CD14-positive monocyte (primary cell): ENCODE measurements at regions not wholly inside any gene's neighbourhood (a gene's known extent, or its start where the extent isn't known, plus 50 kb on each side); places are given as distances from the start of the nearest gene placed in this dataset.
A peak's percentile ranks its signal among the peaks of the same experiment; 100 is the strongest.

Experiments
- DNase-seq, 3 donors: peaks; one replicate each; pipeline ENCODE4 v3.0.0-alpha.2; 2011 to 2022
- H2AFZ ChIP-seq: 2 replicates; pipeline ENCODE4 v1.6.0; 2012; ENCODE audit warnings: mild to moderate bottlenecking, low read depth, low read length, inconsistent platforms; ENCODE audit not compliant: insufficient read depth, poor library complexity, severe bottlenecking
- H3K27ac ChIP-seq, 2 donors: 1 replicate in 1 of 2; 2 replicates in 1 of 2; pipeline ENCODE4 v1.5.1; 2012 to 2013; ENCODE audit warnings: low read length in 2 of 2, control low read depth in 1 of 2, inconsistent platforms in 1 of 2, low read depth in 1 of 2, mild to moderate bottlenecking in 1 of 2
- H3K27me3 ChIP-seq, 2 donors: one replicate each; pipeline versions ENCODE4 v1.6.0 to v1.6.1; 2011 to 2013; ENCODE audit warnings: low read length in 2 of 2; ENCODE audit not compliant: control insufficient read depth in 2 of 2, insufficient read depth in 2 of 2
- H3K36me3 ChIP-seq, 2 donors: replicated peaks in 1 of 2; 1 replicate in 1 of 2; 2 replicates in 1 of 2; pipeline versions ENCODE4 v1.5.1 to v1.6.1; 2012 to 2013; ENCODE audit warnings: low read length in 2 of 2, control low read depth in 1 of 2, inconsistent platforms in 1 of 2, mild to moderate bottlenecking in 1 of 2; ENCODE audit not compliant: insufficient read depth in 2 of 2, control insufficient read depth in 1 of 2
- H3K4me1 ChIP-seq, 2 donors: 1 replicate in 1 of 2; 2 replicates in 1 of 2; pipeline versions ENCODE4 v1.5.1 to v1.6.1; 2012 to 2013; ENCODE audit warnings: low read length in 2 of 2, control low read depth in 1 of 2, inconsistent platforms in 1 of 2, mild to moderate bottlenecking in 1 of 2, moderate library complexity in 1 of 2; ENCODE audit not compliant: insufficient read depth in 2 of 2, control insufficient read depth in 1 of 2
- H3K4me2 ChIP-seq: replicated peaks from 2 replicates; pipeline ENCODE3; 2012; ENCODE audit warnings: low read length, moderate library complexity, mild to moderate bottlenecking; ENCODE audit not compliant: poor library complexity, severe bottlenecking; ENCODE audit errors: extremely low read depth
- H3K4me3 ChIP-seq, 3 experiments: fragments of 200-600 bp in 1 of 3; sonication (generic) in 1 of 3; replicated peaks in 1 of 3; 1 replicate in 2 of 3; 2 replicates in 1 of 3; pipeline ENCODE4 v1.5.1; 2011 to 2013; ENCODE audit warnings: low read length in 3 of 3, mild to moderate bottlenecking in 3 of 3, control low read depth in 2 of 3, low read depth in 2 of 3, inconsistent platforms in 1 of 3, moderate library complexity in 1 of 3
- H3K79me2 ChIP-seq: 2 replicates; pipeline ENCODE4 v1.6.0; 2012; ENCODE audit warnings: mild to moderate bottlenecking, control low read depth, inconsistent platforms, low read length, moderate library complexity; ENCODE audit not compliant: insufficient read depth
- H3K9ac ChIP-seq: 2 replicates; pipeline ENCODE4 v1.6.0; 2017; ENCODE audit warnings: low read length, mild to moderate bottlenecking; ENCODE audit not compliant: insufficient read depth, poor library complexity, severe bottlenecking
- H3K9me3 ChIP-seq, 2 donors: replicated peaks in 1 of 2; 1 replicate in 1 of 2; 2 replicates in 1 of 2; pipeline versions ENCODE4 v1.5.1 to v1.6.1; 2012 to 2013; ENCODE audit warnings: low read length in 2 of 2, control low read depth in 1 of 2; ENCODE audit not compliant: control insufficient read depth in 1 of 2, insufficient read depth in 1 of 2
- H4K20me1 ChIP-seq: 2 replicates; pipeline ENCODE4 v1.6.0; 2012; ENCODE audit warnings: mild to moderate bottlenecking, low read length, control low read depth, moderate library complexity; ENCODE audit not compliant: insufficient read depth
- H3K27ac Mint-ChIP-seq, 7 donors: one replicate each; pipeline ENCODE4 v1.8.0; 2020; ENCODE audit warnings: mild to moderate bottlenecking in 7 of 7, mixed read lengths in 7 of 7, moderate library complexity in 6 of 7, inconsistent platforms in 2 of 7
- H3K27me3 Mint-ChIP-seq, 3 donors: one replicate each; pipeline ENCODE4 v1.8.0; 2021 to 2022; ENCODE audit warnings: low read depth in 3 of 3, mild to moderate bottlenecking in 3 of 3, mixed read lengths in 3 of 3, moderate library complexity in 3 of 3, inconsistent platforms in 1 of 3
- H3K36me3 Mint-ChIP-seq, 2 donors: one replicate each; pipeline ENCODE4 v1.8.0; 2020; ENCODE audit warnings: mixed read lengths in 2 of 2, inconsistent platforms in 1 of 2, mild to moderate bottlenecking in 1 of 2
- H3K4me1 Mint-ChIP-seq: one replicate; pipeline ENCODE4 v1.8.0; 2020; ENCODE audit warnings: mild to moderate bottlenecking, mixed read lengths
- H3K4me3 Mint-ChIP-seq, 2 donors: one replicate each; pipeline ENCODE4 v1.8.0; 2020; ENCODE audit warnings: mild to moderate bottlenecking in 2 of 2, mixed read lengths in 2 of 2, moderate library complexity in 1 of 2
- H3K9me3 Mint-ChIP-seq, 7 donors: one replicate each; pipeline ENCODE4 v1.8.0; 2020 to 2022; ENCODE audit warnings: mixed read lengths in 7 of 7, mild to moderate bottlenecking in 6 of 7, moderate library complexity in 6 of 7, inconsistent platforms in 2 of 7
- CTCF ChIP-seq: fragments of 200-600 bp; IDR thresholded peaks from one replicate; pipeline ENCODE4 v1.8.0; 2022; ENCODE audit warnings: antibody characterized with exemption, mild to moderate bottlenecking
- WGBS: methylation state at CpG from one replicate; pipeline ENCODE4 v1.1.5; 2013; ENCODE audit warnings: missing lambda C conversion rate; ENCODE audit not compliant: insufficient coverage; 5-methylcytosine and 5-hydroxymethylcytosine counted together
- intact Hi-C, 2 donors: fragments of 100-400 bp; cut with micrococcal nuclease; formaldehyde crosslinking; loops; one replicate each; pipeline versions ENCODE4 v1.15.0 to v1.15.1; 2023

GRCh38 chr7:96538632-96539031 lies 171.0 kb downstream of the SEM1 start:
- no peak overlapping the region for H3K27ac ChIP-seq
- H3K4me3 Mint-ChIP-seq, result no peak overlapping the region
- no peaks in the 10 kb centered on the region for H3K9me3 ChIP-seq
- H3K9me3 Mint-ChIP-seq, result peaks cover 0 to 2% (median 0%) of the 10 kb centered on the region in 7 donors
- H3K27me3 ChIP-seq, result no peaks in the 10 kb centered on the region
- TF ChIP-seq CTCF, result no peak
- H3K4me1 Mint-ChIP-seq, result peaks cover 7% of the 10 kb centered on the region
- H3K79me2 ChIP-seq, result no peaks in the 10 kb centered on the region
- no peak overlapping the region for H3K4me3 ChIP-seq
- no CpG with 5 or more reads among the region's 2 CpGs for WGBS
- intact Hi-C loops, result no loop called here
- H3K36me3 Mint-ChIP-seq, result no peaks in the 10 kb centered on the region
- H3K9ac ChIP-seq, result no peak overlapping the region
- H3K4me1 ChIP-seq, result no peaks in the 10 kb centered on the region
- no peaks in the 10 kb centered on the region for H3K36me3 ChIP-seq
- no peak overlapping the region for H3K27ac Mint-ChIP-seq
- peaks cover 0 to 2% (median 1%) of the 10 kb centered on the region in 3 donors for H3K27me3 Mint-ChIP-seq
- DNase-seq, result peak in 1 of 3 donors; percentile 1
- no peak overlapping the region for H3K4me2 ChIP-seq
- H2AFZ ChIP-seq, result no peak overlapping the region
- H4K20me1 ChIP-seq, result no peaks in the 10 kb centered on the region

- intact Hi-C loops, result no loop called here
- TF ChIP-seq CTCF, result no peak
- H3K79me2 ChIP-seq, result no peaks in the 10 kb centered on the region
- peaks cover 7% of the 10 kb centered on the region for H3K4me1 Mint-ChIP-seq
- H3K36me3 ChIP-seq, result no peaks in the 10 kb centered on the region
- H3K36me3 Mint-ChIP-seq, result no peaks in the 10 kb centered on the region
- H2AFZ ChIP-seq, result no peak overlapping the region
- H3K27ac ChIP-seq, result no peak overlapping the region
- no peak overlapping the region for H3K27ac Mint-ChIP-seq
- no peak overlapping the region for H3K4me3 ChIP-seq
- no peak overlapping the region for H3K4me3 Mint-ChIP-seq
- H3K4me1 ChIP-seq, result no peaks in the 10 kb centered on the region
- H3K27me3 ChIP-seq, result no peaks in the 10 kb centered on the region
- H3K4me2 ChIP-seq, result no peak overlapping the region
- H3K9ac ChIP-seq, result no peak overlapping the region
- no peaks in the 10 kb centered on the region for H3K9me3 ChIP-seq
- no peak for DNase-seq
- WGBS, result no CpG with 5 or more reads among the region's 3 CpGs
- peaks cover 0 to 2% (median 0%) of the 10 kb centered on the region in 7 donors for H3K9me3 Mint-ChIP-seq
- peaks cover 3 to 4% (median 4%) of the 10 kb centered on the region in 3 donors for H3K27me3 Mint-ChIP-seq
- no peaks in the 10 kb centered on the region for H4K20me1 ChIP-seq
Measured at GRCh38 chr7:96534221-96534620, 175.4 kb downstream of the SEM1 start.
